ENCODE measurements at regions not wholly inside any gene's neighbourhood (a gene's known extent, or its start where the extent isn't known, plus 50 kb on each side); places are given as distances from the start of the nearest gene placed in this dataset.

GRCh38 chr3:18778094-18778493 is 353.0 kb upstream of the SATB1 start:
- no peak for DNase-seq (ENCODE audit: low read depth, low spot score)

DNA sequence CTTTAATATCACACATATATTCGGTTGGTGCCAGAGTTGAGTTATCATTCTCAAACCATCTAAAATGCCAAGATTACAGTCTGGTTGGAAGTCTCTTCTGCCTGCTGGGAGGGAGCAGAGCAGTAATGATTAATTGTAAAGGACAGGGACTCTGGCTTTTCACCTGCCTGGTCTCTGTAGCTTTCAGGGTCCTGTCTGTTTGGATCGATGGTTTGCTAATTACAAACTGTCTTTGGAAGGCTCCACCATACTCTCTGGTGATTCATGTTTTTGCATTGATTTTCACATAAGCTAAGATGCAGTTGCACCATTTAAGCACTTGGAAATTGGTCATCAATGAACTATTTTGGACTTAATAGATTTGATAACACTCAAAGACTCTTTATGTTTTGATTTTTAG is 350.4 kb upstream of the SATB1 start:
- DNase-seq (ENCODE audit: low read depth, low spot score) = no peak

DNA sequence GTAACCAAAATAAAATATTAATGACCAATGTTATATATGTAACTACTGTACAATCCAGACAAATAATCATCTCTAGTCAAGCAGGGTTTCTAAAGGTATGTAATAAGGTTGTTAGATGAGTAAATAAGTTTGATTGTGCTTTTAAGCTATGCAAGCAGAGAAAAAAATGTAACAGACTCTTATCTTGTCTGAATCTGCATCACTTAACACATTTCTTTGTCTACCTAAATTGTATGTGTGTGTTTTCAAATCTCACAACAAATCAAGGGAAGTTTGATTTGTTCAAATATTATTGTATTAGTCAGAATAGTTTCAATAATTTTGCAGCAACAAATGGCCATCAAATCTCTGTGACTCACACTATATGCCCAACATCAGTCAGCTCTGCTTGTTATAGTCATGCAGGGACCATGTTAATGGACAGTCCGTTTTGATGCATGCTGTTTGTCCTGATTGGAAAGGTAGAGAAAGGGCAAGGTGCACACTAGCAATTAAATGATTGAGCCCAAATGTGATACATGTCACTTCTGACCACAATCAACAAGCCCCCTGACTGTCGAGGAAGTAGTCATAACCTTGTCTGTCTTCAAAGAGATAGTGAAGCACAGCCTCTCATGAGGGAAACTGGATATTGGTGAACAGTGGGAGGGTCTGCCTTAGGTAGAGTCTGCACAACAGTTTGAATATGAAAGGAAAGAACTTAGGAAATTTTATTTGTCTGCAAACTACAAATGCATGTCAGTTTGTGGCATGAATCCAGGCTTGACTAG is 349.4 kb upstream of the SATB1 start:
- no peak for DNase-seq (ENCODE audit: low read depth, low spot score)

GRCh38 chr3:18772699-18773305 is 347.7 kb upstream of the SATB1 start:
- DNase-seq (ENCODE audit: low read depth, low spot score) = no peak

DNA sequence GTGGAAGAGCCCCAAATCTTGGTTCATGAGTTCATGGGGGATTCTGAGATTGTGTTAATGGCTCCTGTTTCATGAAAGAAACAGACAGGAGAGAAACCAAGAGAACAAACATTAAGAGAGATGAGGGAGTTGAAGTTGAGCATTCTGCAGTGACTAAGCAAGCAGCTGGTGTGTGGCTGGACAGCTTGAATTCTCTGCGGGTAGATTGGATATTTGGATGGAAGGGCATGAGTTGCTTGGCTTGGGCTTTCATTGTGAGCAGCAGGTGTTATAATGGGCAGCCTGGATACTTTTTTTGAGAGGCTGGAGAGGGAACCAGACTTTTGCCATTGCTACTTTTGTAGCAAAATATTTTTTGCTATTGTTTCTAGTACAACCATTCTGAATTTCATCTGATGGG is 346.8 kb upstream of the SATB1 start:
- no peak for DNase-seq (ENCODE audit: low read depth, low spot score)

DNA sequence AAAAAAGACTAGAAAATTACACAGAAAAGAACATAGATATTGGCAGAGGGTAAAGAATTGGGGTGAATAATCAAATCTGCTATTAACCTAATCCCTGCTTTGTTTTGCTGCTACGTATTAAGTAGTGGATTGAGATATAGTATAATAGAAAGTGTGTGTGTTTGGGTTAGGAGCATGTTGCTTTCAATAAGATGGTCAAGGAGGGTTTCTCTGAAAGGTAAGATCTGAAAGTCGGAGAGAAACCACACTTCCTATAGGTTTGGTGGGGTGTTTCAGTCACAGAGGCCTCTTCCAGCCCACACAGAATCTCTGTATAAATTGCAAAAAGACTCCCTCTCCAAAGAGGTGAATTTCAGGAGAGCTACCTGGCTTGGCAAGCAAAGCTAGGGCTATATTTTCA is 345.7 kb upstream of the SATB1 start:
- DNase-seq (ENCODE audit: low read depth, low spot score) = no peak

DNA sequence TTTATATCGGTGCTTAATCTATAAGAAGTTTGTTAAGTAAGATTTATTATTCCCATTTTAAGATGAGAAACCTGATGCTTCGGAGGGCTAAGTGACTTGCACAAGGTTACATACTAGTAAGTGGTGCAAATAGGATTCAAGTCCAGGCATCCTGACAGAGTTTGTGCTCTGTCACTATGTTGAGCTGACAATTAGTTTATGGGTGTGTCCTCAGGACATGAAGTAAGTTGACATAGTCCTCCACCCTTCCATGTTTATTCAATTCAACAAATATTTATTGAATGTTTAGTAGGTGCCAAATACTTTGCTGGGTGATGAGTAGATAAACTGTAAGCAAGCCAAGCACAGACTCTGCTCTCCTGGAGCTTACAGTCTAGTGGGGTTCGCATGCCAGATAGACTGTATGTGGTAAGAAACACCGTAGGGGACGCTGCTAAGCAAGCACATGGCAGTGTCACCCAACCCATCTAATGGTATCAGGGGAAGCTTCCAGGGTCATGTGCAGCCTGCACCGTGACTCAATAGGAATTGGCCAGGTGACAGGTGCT is 342.7 kb upstream of the SATB1 start:
- DNase-seq (ENCODE audit: low read depth, low spot score) = no peak

DNA sequence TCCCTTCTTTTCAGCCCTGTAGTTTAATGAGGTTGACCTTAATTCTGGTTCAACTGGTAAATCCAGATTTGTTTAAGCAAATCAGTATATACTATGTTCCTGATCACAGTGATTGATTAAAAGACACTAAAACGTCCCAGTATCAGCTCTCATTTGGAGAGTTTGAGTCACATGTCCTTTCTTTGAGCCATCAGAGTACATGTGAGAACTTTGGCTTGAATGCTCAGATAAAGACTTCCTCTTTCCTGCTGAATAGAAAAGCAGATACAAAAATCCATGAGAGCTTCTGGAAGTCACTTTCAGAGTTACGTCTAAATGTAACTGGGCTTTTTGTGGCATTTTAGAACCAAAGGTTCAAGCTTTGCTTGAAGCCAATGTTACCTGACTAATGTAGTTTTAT is 341.8 kb upstream of the SATB1 start:
- no peak for DNase-seq (ENCODE audit: low read depth, low spot score)

- no peak for DNase-seq (ENCODE audit: low read depth, low spot score)
Observed at GRCh38 chr3:18765662-18766061, 340.5 kb upstream of the SATB1 start.

DNA sequence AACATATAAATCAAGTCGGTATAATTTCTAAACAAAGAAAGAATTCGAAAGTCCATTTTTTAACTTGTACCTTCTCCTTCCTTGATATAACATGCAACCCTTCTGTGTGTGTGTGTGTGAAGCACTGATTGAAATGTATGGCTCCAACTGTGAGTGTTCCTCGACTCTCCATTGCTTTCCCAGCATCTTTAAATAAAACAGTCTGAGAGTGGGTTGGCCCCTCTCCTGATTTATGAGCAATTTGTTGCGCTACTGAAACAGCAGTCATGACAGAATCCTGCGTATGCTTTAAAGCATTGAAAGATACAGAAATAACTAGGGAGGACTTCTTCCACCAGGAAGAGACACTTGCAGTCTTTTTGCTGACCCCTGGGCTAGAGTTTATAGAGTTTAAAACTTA is 340.0 kb upstream of the SATB1 start:
- DNase-seq (ENCODE audit: low read depth, low spot score) = no peak

DNA sequence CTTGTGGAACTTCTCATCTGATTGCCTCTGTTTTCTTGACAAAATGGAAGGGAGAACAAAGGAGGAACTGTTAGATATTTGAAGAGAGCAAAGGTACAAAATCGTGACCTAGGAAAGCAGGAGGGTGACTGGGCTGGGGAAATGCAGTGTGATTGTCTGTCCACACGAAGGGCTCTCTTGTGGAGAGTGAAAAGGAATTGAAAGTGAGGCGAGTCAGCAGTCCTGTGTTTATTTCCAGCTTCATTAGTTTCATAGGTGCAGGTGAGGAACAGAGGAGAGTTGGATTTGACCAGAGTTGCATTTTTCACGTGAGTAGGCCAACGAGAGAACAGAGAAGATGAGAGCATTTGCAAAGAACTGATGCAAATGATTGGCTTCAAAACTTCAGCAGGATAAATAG is 336.4 kb upstream of the SATB1 start:
- no peak for DNase-seq (ENCODE audit: low read depth, low spot score)

DNA sequence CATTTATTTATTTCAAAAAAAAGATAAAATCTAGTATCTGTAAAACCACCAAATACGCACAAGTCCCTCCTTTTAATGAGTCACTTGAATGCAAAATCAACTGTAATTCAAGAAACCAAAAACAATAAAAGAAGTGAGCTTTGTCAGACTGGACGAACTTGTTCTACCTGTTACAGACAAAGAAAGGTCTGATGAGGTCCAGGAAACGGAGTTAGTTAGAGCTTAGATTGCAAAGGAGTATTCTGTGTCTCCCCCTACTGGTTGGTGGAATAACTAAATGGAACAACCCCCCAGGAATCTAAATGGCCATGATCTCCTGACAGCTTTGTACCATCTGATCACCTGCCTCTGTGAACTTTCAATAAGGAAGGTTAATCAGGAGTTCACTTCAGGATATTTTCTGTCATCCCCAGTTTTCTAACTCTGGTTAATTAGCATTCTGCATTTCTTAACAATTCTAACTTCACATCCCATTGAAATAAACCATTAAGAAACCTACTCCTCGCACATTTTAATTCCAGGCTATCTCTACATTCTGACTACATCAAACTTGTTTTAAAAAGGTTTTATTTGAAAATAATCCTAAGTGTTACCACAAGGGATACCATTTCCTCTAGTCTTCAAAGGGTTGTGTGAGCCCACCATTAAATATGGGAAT is 333.0 kb upstream of the SATB1 start:
- DNase-seq (ENCODE audit: low read depth, low spot score) = peak; percentile 80

DNA sequence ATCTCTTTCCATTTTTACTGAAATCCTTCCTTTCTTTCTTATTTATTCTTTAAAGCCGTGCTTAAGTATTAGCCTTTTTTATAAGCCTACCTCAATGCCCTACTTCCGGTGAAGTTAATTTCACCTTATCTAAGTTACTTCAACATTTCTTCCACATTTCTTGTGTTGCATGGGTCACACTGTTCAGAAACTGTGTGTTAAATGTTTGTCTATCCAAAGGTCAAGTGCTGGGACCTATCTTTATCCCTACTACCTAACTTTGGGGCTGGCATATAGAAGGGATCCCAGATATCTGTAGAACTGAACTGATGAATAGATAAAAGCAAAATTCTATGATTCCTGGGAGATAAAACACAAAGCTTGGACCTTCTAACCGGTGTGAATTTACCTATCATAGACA is 332.3 kb upstream of the SATB1 start:
- no peak for DNase-seq (ENCODE audit: low read depth, low spot score)

GRCh38 chr3:18752273-18752934 is 327.3 kb upstream of the SATB1 start:
- no peak for DNase-seq (ENCODE audit: low read depth, low spot score)

- no peak for DNase-seq (ENCODE audit: low read depth, low spot score)
Observed at GRCh38 chr3:18751514-18751913, 326.4 kb upstream of the SATB1 start.

GRCh38 chr3:18747383-18747782 is 322.2 kb upstream of the SATB1 start:
- no peak for DNase-seq (ENCODE audit: low read depth, low spot score)

DNA sequence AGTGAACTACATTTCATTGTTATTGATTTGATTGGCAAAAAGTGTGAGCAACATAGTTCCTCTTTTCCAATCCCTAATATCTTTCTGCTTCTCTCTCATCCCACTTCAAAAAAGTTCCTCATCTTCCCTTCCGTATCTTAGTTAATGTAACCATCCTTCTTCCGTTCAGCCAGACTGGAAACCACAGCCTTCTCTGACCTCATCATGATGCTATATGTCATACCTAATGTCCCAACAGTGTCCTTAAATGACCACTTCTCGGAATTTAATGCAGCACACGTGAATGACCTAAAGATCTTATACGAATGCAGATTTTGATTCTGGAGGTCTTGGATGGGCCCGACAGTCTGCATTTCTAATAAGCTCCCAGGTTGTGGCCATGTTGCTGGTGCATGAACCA is 320.3 kb upstream of the SATB1 start:
- DNase-seq (ENCODE audit: low read depth, low spot score) = no peak

DNA sequence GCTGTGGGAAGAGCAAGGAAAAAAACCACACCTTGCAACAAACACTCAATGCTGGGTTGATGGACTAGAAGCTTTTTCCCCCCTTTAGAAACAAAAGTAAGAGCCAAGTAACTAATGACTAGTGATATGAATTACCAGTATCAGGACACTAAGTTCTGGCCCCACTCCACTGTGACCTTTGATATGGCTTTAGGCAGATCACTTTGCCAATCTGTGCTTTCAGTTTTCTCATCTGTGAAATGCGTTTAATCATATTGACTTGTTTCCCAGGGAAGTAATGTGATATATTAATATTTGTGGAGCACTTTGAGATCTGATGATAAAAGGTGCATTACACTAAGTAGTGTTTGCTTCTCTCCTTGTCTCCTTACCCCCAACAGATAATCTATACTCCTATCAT is 319.3 kb upstream of the SATB1 start:
- no peak for DNase-seq (ENCODE audit: low read depth, low spot score)

DNA sequence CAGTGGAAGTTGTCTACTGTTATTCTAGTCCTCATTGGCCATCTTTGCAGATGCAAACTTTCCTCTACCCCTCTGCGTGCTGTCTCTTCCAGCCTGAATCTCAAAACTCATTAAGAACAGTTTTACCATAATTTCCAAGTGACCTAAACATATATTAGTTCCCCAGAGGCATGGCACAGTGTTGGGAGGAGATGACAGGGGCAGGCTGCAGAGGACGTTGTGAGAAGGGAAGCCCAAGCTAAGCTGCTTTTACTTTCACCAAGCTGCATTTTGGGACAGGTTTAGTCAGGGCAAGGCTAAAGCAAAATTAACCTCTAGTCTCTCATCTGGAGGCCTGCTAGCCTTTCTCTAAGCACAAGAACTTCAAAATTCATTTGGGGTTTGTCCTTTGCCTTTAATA is 318.6 kb upstream of the SATB1 start:
- no peak for DNase-seq (ENCODE audit: low read depth, low spot score)

DNA sequence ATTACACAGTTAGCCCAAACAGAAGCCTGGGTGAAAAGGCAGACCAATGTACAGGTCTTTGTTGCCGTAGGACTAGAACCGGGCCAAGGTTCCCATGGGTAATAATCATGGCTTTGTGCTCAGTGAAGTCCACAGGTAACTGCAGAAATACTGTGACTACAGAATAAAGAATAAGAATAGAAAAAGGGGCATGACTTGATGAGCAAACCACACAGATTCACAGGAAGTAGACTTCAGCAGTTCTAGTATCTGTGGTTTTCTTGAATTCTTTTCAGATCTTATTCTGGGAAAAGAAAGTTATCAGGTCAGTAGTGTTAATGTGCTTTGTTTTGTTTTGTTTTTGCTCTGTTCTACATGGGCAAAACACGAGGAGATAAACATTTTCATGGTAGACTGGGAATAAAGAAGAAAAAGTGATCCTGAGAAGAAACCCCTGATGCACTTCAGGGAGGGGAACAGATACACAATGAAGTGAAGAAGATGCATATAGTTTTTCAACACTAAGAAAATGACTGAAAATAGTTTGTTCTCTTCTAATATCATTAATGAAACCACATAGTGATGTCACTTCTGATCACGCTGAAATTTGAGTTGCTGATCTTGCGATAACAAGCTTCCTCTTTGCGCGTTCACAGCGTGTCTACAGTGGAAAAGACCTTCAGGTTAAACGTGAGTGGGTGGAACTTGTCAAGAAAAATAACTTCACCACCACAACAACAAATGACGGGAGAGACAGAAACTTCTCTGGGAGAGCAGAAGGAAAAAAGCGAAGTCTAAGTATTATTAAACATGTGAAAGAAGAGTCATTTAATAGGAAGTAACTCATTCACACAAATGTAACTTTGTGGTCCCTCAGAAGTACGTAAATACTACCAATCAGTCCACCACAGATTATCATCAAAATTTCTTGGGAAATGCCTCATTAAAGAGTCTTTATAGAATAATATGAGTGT is 315.8 kb upstream of the SATB1 start:
- DNase-seq (ENCODE audit: low read depth, low spot score) = no peak

GRCh38 chr3:18739099-18739433 is 313.9 kb upstream of the SATB1 start:
- no peak for DNase-seq (ENCODE audit: low read depth, low spot score)

All from ELF-1 (cell line).